Mesenchymal stem cell (in vitro differentiated cells and primary cell): ENCODE measurements at regions not wholly inside any gene's neighbourhood (a gene's known extent, or its start where the extent isn't known, plus 50 kb on each side); places are given as distances from the start of the nearest gene placed in this dataset.

Experiments
- DNase-seq: peaks from one replicate; pipeline ENCODE4 v3.0.0-alpha.2; 2013
- H2AFZ ChIP-seq: one replicate; pipeline ENCODE4 v1.6.1; 2013; ENCODE audit warnings: low read depth, mild to moderate bottlenecking, control low read depth, inconsistent platforms, low read length, moderate library complexity
- H2AK5ac ChIP-seq: 2 replicates; pipeline ENCODE4 v1.6.1; 2013; ENCODE audit warnings: low read length, moderate library complexity, mild to moderate bottlenecking, inconsistent platforms; ENCODE audit not compliant: severe bottlenecking
- H2BK120ac ChIP-seq: one replicate; pipeline ENCODE4 v1.6.1; 2013; ENCODE audit warnings: low read depth, mild to moderate bottlenecking, inconsistent platforms, low read length, moderate library complexity
- H2BK12ac ChIP-seq, 2 experiments: one replicate each; pipeline ENCODE4 v1.6.1; 2013; ENCODE audit warnings: inconsistent platforms in 2 of 2, low read length in 2 of 2, mild to moderate bottlenecking in 2 of 2, moderate library complexity in 2 of 2, control low read depth in 1 of 2
- H2BK15ac ChIP-seq: one replicate; pipeline ENCODE4 v1.6.1; 2013; ENCODE audit warnings: mild to moderate bottlenecking, low read depth, inconsistent platforms; ENCODE audit not compliant: poor library complexity, severe bottlenecking
- H2BK5ac ChIP-seq: 2 replicates; pipeline ENCODE4 v1.6.1; 2013; ENCODE audit warnings: low read depth, mild to moderate bottlenecking, low read length, control low read depth, inconsistent platforms; ENCODE audit not compliant: poor library complexity, severe bottlenecking
- H3K14ac ChIP-seq, 2 experiments: one replicate each; pipeline ENCODE4 v1.6.1; 2013; ENCODE audit warnings: inconsistent platforms in 2 of 2, low read length in 2 of 2, control low read depth in 1 of 2, mild to moderate bottlenecking in 1 of 2, moderate library complexity in 1 of 2
- H3K18ac ChIP-seq, 2 experiments: one replicate each; pipeline ENCODE4 v1.6.1; 2013; ENCODE audit warnings: inconsistent platforms in 2 of 2, low read length in 2 of 2, control low read depth in 1 of 2, low read depth in 1 of 2, mild to moderate bottlenecking in 1 of 2
- H3K23ac ChIP-seq, 2 experiments: one replicate each; pipeline ENCODE4 v1.6.1; 2013; ENCODE audit warnings: inconsistent platforms in 2 of 2, low read length in 2 of 2, mild to moderate bottlenecking in 2 of 2, moderate library complexity in 2 of 2, control low read depth in 1 of 2
- H3K27ac ChIP-seq: 2 replicates; pipeline ENCODE4 v1.5.1; 2013; ENCODE audit warnings: mild to moderate bottlenecking, moderate library complexity, low read length, control low read depth, inconsistent platforms; ENCODE audit not compliant: poor library complexity, severe bottlenecking
- H3K27me3 ChIP-seq, 2 experiments: 2 replicates each; pipeline versions ENCODE4 v1.6.1 to v1.7.0; 2013; ENCODE audit warnings: low read length in 2 of 2, mild to moderate bottlenecking in 2 of 2, moderate library complexity in 2 of 2, control low read depth in 1 of 2, inconsistent platforms in 1 of 2; ENCODE audit not compliant: control insufficient read depth in 1 of 2, insufficient read depth in 1 of 2
- H3K36me3 ChIP-seq, 2 experiments: 2 replicates each; pipeline versions ENCODE4 v1.6.1 to v1.7.0; 2013; ENCODE audit warnings: low read length in 2 of 2, control low read depth in 1 of 2, inconsistent platforms in 1 of 2, low read depth in 1 of 2, mild to moderate bottlenecking in 1 of 2; ENCODE audit not compliant: insufficient read depth in 2 of 2, control insufficient read depth in 1 of 2
- H3K4ac ChIP-seq, 2 experiments: one replicate each; pipeline ENCODE4 v1.6.1; 2013; ENCODE audit warnings: inconsistent platforms in 2 of 2, low read length in 2 of 2, mild to moderate bottlenecking in 2 of 2, moderate library complexity in 2 of 2, control low read depth in 1 of 2, low read depth in 1 of 2
- H3K4me1 ChIP-seq: 2 replicates; pipeline ENCODE4 v1.6.1; 2013; ENCODE audit warnings: low read depth, low read length, control low read depth; ENCODE audit not compliant: control insufficient read depth, insufficient read depth
- H3K4me2 ChIP-seq: 2 replicates; pipeline ENCODE4 v1.6.1; 2013; ENCODE audit warnings: low read length, mild to moderate bottlenecking, inconsistent platforms; ENCODE audit not compliant: poor library complexity, severe bottlenecking
- H3K4me3 ChIP-seq, 2 experiments: 2 replicates each; pipeline versions ENCODE4 v1.5.1 to v1.7.0; 2013; ENCODE audit warnings: low read length in 2 of 2, mild to moderate bottlenecking in 2 of 2, control low read depth in 1 of 2, low read depth in 1 of 2; ENCODE audit not compliant: insufficient read depth in 1 of 2
- H3K79me1 ChIP-seq: replicated peaks from 2 replicates; pipeline ENCODE4 v1.6.1; 2013; ENCODE audit warnings: mild to moderate bottlenecking, control low read depth, low read length, inconsistent platforms; ENCODE audit not compliant: poor library complexity, severe bottlenecking
- H3K9ac ChIP-seq: 2 replicates; pipeline ENCODE4 v1.7.0; 2013; ENCODE audit warnings: mild to moderate bottlenecking, low read length, moderate library complexity
- H3K9me3 ChIP-seq: 2 replicates; pipeline ENCODE4 v1.7.0; 2013; ENCODE audit warnings: mild to moderate bottlenecking, low read length; ENCODE audit not compliant: control insufficient read depth
- H4K8ac ChIP-seq: one replicate; pipeline ENCODE4 v1.6.1; 2013; ENCODE audit warnings: inconsistent platforms, mild to moderate bottlenecking, low read length, moderate library complexity
- H4K91ac ChIP-seq: one replicate; pipeline ENCODE4 v1.6.1; 2013; ENCODE audit warnings: mild to moderate bottlenecking, low read length, inconsistent platforms
- WGBS: methylation state at CpG from one replicate; pipeline ENCODE4 v1.1.7; 2013; ENCODE audit warnings: mixed read lengths; 5-methylcytosine and 5-hydroxymethylcytosine counted together

- Histone ChIP-seq H2AFZ (no peak overlapping the region), H2BK5ac (no peak overlapping the region), H2BK12ac (no peak overlapping the region), H3K9me3 (no peaks in the 10 kb centered on the region), H3K79me1 (no peaks in the 10 kb centered on the region), H2AK5ac (no peak overlapping the region), H3K27ac (no peak overlapping the region), H4K8ac (no peak overlapping the region), H3K36me3 (peaks cover 0 to 2% of the 10 kb centered on the region in 2 experiments), H3K4ac (no peak overlapping the region), H3K4me1 (no peaks in the 10 kb centered on the region), H3K14ac (no peak overlapping the region), H2BK15ac (no peak overlapping the region), H3K4me3 (no peak overlapping the region), H2BK120ac (no peak overlapping the region), H3K23ac (no peak overlapping the region), H3K9ac (no peak overlapping the region), H3K4me2 (no peak overlapping the region), H3K18ac (no peak overlapping the region), H3K27me3 (peaks cover 0 to 58% of the 10 kb centered on the region in 2 experiments), H4K91ac (no peak overlapping the region)
- WGBS, result 88% methylated on average over 14 of the region's 14 CpGs
- DNase-seq, result no peak
Measured at GRCh38 chr12:132397934-132398385, 68.6 kb upstream of the GALNT9 start.

DNA sequence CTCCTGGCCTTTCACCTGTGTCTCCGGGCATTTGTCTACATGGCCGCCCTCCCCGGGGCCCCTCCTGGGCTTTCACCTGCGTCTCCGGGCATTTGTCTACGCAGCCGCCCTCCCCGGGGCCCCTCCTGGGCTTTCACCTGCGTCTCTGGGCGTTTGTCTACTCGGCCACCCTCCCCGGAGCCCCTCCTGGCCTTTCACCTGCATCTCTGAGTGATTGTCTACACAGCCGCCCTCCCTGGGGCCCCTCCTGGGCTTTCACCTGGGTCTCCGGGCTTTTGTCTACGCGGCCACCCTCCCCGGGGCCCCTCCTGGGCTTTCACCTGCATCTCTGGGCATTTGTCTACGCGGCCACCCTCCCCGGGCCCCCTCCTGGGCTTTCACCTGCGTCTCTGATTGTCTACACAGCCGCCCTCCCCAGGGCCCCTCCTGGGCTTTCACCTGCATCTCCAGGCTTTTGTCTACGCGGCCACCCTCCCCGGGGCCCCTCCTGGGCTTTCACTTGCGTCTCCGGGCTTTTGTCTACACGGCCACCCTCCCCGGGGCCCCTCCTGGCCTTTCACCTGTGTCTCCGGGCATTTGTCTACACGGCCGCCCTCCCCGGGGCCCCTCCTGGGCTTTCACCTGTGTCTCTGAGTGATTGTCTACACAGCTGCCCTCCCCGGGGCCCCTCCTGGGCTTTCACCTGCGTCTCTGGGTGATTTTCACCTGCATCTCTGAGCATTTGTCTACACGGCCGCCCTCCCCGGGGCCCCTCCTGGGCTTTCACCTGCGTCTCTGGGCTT lies 68.0 kb upstream of the GALNT9 start:
- no peaks in the 10 kb centered on the region for H3K36me3 ChIP-seq
- H3K27ac ChIP-seq, result no peak overlapping the region
- no peak overlapping the region for H3K9ac ChIP-seq
- H2BK12ac ChIP-seq, result no peak overlapping the region
- H3K27me3 ChIP-seq, result peaks cover 0 to 57% of the 10 kb centered on the region in 2 experiments
- WGBS, result 75% methylated on average over 39 of the region's 39 CpGs
- no peak overlapping the region for H3K14ac ChIP-seq
- no peak overlapping the region for H3K18ac ChIP-seq
- H4K8ac ChIP-seq, result no peak overlapping the region
- H2BK120ac ChIP-seq, result no peak overlapping the region
- H3K4me2 ChIP-seq, result no peak overlapping the region
- no peak overlapping the region for H2BK5ac ChIP-seq
- DNase-seq, result no peak
- no peaks in the 10 kb centered on the region for H3K4me1 ChIP-seq
- no peaks in the 10 kb centered on the region for H3K9me3 ChIP-seq
- H4K91ac ChIP-seq, result no peak overlapping the region
- H3K23ac ChIP-seq, result no peak overlapping the region
- no peaks in the 10 kb centered on the region for H3K79me1 ChIP-seq
- H2AFZ ChIP-seq, result no peak overlapping the region
- H3K4me3 ChIP-seq, result no peak overlapping the region
- H2BK15ac ChIP-seq, result no peak overlapping the region
- H3K4ac ChIP-seq, result no peak overlapping the region
- H2AK5ac ChIP-seq, result no peak overlapping the region

GRCh38 chr12:132396657-132397056 lies 67.3 kb upstream of the GALNT9 start:
- no peak overlapping the region for H3K27ac ChIP-seq
- no peak overlapping the region for H3K9ac ChIP-seq
- H3K23ac ChIP-seq, result no peak overlapping the region
- H2BK15ac ChIP-seq, result no peak overlapping the region
- no peaks in the 10 kb centered on the region for H3K79me1 ChIP-seq
- H2BK120ac ChIP-seq, result no peak overlapping the region
- peaks cover 0 to 57% of the 10 kb centered on the region in 2 experiments for H3K27me3 ChIP-seq
- H3K4me2 ChIP-seq, result no peak overlapping the region
- no peak overlapping the region for H2BK12ac ChIP-seq
- no peak overlapping the region for H2BK5ac ChIP-seq
- no peaks in the 10 kb centered on the region for H3K4me1 ChIP-seq
- WGBS, result 82% methylated on average over 11 of the region's 16 CpGs
- H3K36me3 ChIP-seq, result no peaks in the 10 kb centered on the region
- no peak overlapping the region for H3K4me3 ChIP-seq
- no peak overlapping the region for H3K4ac ChIP-seq
- no peak overlapping the region for H2AFZ ChIP-seq
- H3K14ac ChIP-seq, result no peak overlapping the region
- no peak overlapping the region for H3K18ac ChIP-seq
- no peak overlapping the region for H2AK5ac ChIP-seq
- H3K9me3 ChIP-seq, result no peaks in the 10 kb centered on the region
- no peak overlapping the region for H4K91ac ChIP-seq
- no peak overlapping the region for H4K8ac ChIP-seq
- DNase-seq, result no peak

GRCh38 chr12:132395908-132396305 lies 66.5 kb upstream of the GALNT9 start:
- no peak overlapping the region for H2BK15ac ChIP-seq
- H3K36me3 ChIP-seq, result no peaks in the 10 kb centered on the region
- H3K14ac ChIP-seq, result no peak overlapping the region
- no peak overlapping the region for H3K4ac ChIP-seq
- no peak overlapping the region for H2BK5ac ChIP-seq
- H2BK120ac ChIP-seq, result no peak overlapping the region
- no peak overlapping the region for H3K4me2 ChIP-seq
- H3K27ac ChIP-seq, result no peak overlapping the region
- no peak overlapping the region for H3K23ac ChIP-seq
- H2AK5ac ChIP-seq, result no peak overlapping the region
- H3K4me3 ChIP-seq, result no peak overlapping the region
- H3K27me3 ChIP-seq, result peaks cover 0 to 55% of the 10 kb centered on the region in 2 experiments
- no peaks in the 10 kb centered on the region for H3K79me1 ChIP-seq
- WGBS, result 79% methylated on average over 24 of the region's 24 CpGs
- H3K4me1 ChIP-seq, result no peaks in the 10 kb centered on the region
- no peak overlapping the region for H4K91ac ChIP-seq
- no peak overlapping the region for H3K9ac ChIP-seq
- no peaks in the 10 kb centered on the region for H3K9me3 ChIP-seq
- no peak overlapping the region for H2AFZ ChIP-seq
- H4K8ac ChIP-seq, result no peak overlapping the region
- H3K18ac ChIP-seq, result no peak overlapping the region
- no peak overlapping the region for H2BK12ac ChIP-seq
- DNase-seq, result no peak
